NCI-H1417 treated with DMSO at 0.1 percent for 48 hours (cell line): ENCODE measurements at regions not wholly inside any gene's neighbourhood (a gene's known extent, or its start where the extent isn't known, plus 50 kb on each side); places are given as distances from the start of the nearest gene placed in this dataset.
"Not testable (repeated sequence)": the region's sequence is repeated elsewhere in the genome, so short reads cannot be mapped to it uniquely, and the experiment has no call there.

Experiments
- DNase-seq: peaks from one replicate; lab custom pipeline; 2025; lab: John Stamatoyannopoulos, UW

DNA sequence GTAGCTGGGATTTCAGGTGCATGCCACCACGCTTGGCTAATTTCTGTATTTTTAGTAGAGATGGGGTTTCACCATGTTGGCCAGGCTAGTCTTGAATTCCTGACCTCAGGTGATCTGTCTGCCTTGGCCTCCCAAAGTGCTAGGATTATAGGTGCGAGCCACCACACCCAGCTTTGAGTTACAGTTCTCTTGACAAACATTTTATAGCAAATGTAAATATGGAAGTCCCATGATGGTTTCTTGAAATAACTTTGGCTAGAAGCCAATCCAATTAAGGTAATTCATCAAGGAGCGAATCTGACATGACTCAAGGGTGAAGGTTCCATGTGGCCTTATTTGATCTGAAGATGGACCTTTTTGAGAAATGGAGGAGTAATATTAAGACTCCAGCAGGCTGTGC lies 76.2 kb upstream of the RFLNA start:
- not testable (repeated sequence) for DNase-seq

GRCh38 chr12:124222368-124223245 lies 72.3 kb upstream of the RFLNA start:
- no peak for DNase-seq

DNA sequence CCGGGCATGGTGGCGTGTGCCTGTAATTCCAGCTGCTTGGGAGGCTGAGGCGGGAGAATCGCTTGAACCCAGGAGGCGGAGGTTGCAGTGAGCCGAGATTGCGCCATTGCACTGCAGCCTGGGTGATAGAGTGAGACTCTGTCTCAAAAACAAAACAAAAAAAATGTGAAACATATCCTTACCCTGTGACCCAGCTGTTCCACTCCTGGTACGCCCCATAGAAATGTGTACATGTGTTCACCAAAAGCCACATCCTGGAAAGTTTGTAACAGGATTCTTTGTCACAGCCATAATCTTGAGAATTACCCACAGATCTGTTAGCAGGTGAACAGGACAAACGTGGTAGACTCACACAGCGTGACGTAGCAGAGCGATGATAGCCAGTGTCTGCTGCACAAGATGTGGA lies 71.2 kb upstream of the RFLNA start:
- not testable (repeated sequence) for DNase-seq

DNA sequence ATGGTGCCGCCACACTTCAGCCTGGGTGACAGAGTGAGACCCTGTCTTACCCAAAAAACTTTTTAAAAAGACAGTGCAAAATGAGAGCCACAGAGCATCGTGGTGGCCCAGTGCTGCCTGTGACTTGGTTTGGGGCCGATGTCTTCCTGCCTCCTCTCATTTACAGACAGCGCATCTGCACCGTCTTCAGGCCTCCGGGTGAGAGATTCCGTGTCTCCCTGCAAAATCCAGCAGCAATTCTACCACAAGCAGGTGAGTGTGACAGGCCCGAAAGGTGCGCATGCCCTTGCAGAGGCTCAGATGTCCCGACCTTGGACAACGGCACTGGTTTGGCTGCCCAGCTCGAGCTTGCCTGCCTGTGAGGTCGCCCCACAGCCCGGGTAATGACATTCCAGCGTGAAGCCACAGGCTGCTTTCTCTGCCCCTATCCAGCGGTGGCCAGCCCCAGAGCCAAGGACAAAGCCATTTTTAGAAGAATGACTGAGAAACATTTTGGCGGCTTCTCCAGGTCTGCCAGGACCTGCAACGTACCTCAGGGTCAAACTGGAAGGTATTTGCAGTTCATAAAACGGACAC lies 70.3 kb upstream of the RFLNA start:
- DNase-seq = no peak

GRCh38 chr12:124225730-124226129 lies 69.2 kb upstream of the RFLNA start:
- DNase-seq = no peak

DNA sequence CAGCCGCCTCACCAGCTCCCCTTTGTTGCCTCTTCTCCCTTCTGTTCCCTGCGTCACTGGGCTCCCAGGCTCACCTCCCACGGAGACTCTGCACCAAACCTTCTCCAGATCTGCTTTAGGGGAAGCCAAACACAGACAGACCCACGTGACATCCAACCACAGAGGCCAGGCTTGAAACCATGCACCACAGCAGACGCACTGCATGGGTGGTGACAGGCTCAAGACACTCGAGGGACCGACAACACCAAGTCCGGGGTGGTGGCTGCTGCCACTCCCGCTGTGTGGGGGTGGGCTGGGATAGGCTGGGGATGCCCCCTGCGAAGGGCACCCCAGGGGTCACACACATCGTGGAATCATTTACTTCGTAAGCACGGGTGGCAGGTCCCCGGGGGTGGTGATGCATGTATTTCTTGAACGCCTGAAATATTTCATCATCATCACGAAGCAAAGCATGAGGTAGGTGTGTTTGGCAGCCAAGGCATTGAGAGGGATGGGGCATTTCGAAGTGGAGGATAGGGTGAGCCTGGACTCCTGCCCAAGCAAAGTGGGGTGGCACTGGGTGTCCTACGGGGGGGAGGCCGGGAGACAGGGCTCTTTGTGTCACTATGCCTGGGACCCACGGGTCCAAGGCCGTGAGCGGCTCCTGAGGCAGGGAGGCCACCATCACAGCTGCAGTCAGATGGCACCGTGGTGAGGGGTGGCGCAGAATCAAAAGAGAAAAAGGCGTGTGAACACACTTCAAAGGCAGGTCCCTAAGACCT lies 66.8 kb upstream of the RFLNA start:
- DNase-seq = no peak

DNA sequence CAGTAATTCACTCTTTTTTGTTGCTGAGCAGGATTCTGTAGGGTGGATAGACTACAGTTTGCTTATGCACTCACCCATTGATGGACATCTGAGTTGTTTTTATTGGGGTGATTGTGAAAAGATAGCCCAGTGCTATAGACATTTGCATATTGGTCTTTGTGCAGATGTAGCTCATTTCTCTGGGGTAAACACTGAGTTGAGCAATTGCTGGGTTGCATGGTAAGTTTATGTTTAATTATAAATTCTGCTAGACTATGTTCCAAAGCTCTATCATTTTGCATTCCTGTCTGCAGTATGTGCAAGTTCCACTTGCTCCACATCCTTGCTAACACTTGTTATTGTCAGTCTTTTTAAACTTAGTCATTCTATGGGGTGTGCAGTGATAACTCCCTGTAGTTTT lies 65.4 kb upstream of the RFLNA start:
- DNase-seq = no peak

- no peak for DNase-seq
Measured at GRCh38 chr12:124230117-124230757, 64.7 kb upstream of the RFLNA start.

DNA sequence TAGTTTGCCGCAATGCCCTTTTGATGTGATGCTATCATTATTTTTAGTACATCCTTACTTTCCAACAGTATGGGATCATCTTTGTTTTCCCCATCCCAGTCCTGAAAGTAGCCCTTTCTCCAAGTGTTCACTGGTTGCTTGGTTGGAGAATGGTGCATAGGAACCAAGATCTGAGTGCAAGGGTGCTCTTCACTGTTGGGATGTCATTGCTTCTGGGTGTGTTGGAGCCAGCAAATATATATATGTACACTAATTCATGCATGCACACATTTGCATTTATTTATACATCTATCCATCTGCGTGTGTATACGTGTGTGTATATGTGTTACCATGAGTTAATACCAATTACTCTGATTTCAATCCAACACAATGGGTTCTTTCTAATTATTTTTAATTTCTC lies 64.1 kb upstream of the RFLNA start:
- DNase-seq = no peak

DNA sequence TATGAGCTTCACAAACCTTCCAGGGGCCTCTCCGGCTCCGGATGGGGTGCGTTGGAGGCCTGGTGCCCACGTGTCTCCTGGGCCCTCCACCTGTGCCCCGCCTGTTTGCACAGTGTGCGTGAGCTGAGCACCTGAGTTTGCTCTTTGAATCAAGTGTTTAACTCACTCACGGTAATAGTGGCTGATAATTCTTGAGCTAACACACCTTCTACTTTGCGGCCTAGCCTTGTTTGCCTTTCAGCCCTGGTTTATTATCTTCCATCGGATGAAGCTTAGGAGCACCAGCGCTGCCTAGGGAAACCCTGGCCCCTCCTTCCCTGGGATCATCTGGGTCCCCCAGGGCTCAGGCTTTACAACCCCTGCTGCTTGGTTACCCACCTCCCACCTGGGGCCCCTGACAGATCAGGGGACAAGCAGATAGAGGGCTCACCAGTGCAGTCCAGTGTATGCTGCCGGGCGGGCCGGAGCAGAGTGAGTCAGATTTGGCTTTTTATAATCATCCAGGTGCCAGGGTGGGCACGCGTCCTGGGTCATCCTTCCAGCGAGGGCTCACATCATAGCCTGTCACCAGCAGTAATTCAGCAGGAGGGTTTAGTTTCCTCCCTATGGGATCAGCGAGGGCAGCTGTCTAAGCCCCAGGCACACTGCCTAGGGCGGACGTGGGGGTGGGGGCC lies 62.8 kb upstream of the RFLNA start:
- DNase-seq = peak; percentile 63

- no peak for DNase-seq
Measured at GRCh38 chr12:124232654-124232987, 62.3 kb upstream of the RFLNA start.

DNA sequence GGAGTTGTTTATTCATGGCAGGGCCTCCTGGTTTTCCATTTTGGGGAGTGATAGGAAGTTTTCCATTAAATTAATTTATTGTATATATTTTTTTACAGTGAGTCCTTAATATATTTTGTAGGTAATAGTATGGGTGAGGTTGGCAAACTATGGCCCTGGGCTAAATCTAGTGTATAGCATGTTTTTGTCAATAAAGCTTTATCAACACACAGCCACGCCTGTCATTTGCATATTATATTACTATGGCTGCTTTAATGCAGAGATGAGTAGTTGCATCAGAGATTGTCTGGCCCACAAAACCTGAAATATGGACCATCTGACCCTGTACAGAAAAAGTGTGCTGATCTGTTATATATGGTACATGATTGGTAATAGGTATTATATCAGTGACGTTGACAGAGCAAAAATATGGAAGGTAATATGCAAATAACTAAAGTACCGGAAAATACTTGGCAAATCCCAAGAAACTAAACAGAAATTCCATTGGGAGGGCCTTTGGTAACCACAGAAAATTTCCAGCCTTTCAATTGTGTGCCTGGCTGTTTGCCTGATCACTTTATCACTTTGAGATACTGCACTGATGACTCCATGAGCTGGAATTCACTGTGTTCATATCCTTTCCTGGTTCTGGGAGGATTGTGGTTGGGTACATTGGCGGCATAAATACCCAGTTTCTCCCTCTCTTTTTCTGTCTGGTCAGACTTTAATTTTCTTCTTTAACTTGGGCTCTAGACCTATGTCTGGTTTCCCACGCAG lies 61.7 kb upstream of the RFLNA start:
- no peak for DNase-seq

DNA sequence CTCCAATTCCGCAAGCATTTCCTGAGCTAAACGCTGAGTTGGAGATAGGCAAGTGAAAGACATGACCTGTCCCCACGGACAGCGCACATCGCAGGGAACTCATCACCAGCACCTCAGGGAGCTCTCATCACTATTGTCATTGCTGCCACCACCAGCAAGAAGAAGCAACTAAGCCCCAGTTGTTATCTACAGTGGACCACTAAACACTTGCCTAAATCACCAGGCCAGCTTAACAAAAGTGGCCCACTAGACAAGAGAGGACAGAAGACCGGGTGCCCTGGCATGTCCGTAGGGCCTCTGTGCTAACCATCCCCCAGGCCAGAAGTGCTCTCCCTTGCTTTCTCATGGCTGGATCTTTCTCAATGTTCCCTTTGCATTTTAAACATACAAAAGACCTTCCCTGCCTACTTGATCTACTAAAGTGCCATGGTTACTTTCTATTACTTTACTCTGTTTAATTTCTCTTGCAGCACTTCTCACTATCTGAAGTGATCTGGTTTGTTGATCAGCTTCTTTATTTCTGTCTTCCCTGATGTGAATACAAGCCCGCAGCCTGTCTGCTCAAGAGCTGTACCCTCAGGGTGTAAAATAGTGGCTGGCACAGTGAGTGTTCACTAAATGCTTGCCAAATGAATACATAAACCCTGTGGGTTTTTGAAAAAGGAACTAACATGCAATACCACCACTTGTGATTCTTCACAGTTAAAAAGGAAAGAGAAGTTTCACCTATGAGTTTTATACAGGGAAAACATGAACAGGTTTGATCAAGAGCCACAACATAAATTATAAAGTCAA lies 60.9 kb upstream of the RFLNA start:
- no peak for DNase-seq

- DNase-seq = no peak
Measured at GRCh38 chr12:124236625-124237031, 58.3 kb upstream of the RFLNA start.

DNA sequence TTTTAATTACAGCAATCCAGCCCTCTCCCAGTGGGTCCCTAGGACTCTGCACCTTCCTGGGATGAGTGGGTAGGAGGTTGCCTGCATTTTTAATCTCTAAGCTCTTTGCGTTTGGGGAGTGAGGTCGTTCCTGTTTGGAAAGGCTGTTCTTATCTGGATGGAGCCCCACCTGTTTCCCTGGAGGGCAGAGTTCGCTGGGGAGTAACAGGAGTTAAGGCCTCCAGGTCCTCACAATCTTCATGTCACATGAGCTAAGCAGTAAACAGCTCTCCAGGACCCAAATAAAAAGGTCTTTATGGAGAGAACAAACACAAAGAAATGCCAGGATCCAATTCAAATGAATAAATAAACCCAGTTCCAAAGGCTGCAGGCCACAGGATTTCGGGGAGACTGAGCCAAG lies 56.0 kb upstream of the RFLNA start:
- DNase-seq = no peak

DNA sequence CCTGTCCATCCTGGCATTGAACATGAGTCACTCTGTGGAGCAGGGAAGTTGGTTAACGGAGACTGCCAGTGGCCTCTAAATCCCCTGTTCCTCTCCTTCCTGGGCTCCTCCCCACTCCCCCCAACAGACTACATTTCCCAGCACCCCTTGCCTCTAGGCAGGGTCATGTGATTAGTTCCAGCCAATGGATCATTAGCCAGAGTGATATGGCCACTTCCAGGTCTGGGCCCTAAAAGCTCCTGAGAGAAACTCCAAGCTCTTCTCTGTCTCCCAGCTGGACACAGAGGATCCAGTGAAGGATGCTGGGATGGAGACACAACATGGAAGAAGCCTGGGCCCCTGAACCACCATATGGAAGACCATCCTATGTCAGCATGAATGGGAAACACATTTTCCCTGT lies 54.4 kb upstream of the RFLNA start:
- no peak for DNase-seq

DNA sequence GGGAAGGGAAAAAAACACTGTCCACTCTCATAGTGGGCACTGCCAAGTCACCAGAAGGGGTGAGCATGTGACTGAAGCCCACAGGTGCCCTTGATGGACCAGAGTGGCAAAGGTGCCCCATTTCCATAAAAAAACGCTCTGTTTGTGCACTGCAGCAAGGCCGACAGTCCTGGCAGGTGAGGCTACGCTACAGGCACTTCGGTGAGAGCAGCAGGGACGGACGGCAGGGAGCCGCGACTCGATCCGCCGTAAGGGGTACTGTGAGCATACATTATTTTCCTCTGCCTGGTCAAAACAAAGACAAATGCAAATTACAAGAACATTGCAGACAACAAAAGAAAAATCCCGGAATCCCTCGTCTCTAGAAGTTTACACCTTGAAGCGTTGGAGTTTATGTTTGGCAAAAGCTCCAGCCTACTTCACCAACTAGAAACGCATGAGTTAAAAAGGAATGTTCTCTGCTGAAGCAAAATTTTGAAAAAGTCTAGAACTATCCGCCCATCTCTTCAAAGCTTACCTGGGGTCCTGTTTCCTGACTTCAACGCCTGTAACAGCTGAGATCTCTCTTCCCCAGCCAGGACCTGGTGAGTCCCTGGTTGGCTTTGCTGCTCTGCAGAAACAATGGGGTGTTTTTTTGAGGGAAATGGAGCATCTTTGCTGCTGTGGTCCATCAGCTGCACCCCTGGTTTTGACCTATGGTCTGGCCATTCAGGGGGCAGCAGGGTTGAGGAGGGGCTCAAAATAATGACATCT lies 52.9 kb upstream of the RFLNA start:
- DNase-seq = no peak

GRCh38 chr12:124242529-124243065 lies 52.3 kb upstream of the RFLNA start:
- DNase-seq = no peak

GRCh38 chr12:124243936-124244335 lies 51.0 kb upstream of the RFLNA start:
- DNase-seq = no peak
